Testis (tissue), 2 donors: ENCODE measurements at regions not wholly inside any gene's neighbourhood (a gene's known extent, or its start where the extent isn't known, plus 50 kb on each side); places are given as distances from the start of the nearest gene placed in this dataset.

Experiments
- CTCF ChIP-seq, 3 experiments: fragments of 450-650 bp in 2 of 3; fragments of 200-600 bp in 1 of 3; sonication (generic) in 1 of 3; IDR thresholded peaks; one replicate each; pipeline ENCODE4 v1.5.1; 2016 to 2019; ENCODE audit warnings: antibody characterized with exemption in 3 of 3, mild to moderate bottlenecking in 2 of 3, moderate library complexity in 1 of 3
- POLR2A ChIP-seq: fragments of 450-650 bp; IDR thresholded peaks from one replicate; pipeline ENCODE4 v1.6.1; 2017; ENCODE audit warnings: antibody characterized with exemption, mild to moderate bottlenecking, moderate library complexity

- no peak for TF ChIP-seq CTCF (IDR thresholded peaks at IDR 0.05)
- TF ChIP-seq POLR2A, result no peak
These were observed 70.5 kb downstream of the NPY start for GRCh38 chr7:24354456-24354855.
